Smooth muscle cell (in vitro differentiated cells): ENCODE measurements at regions not wholly inside any gene's neighbourhood (a gene's known extent, or its start where the extent isn't known, plus 50 kb on each side); places are given as distances from the start of the nearest gene placed in this dataset.
A peak's percentile ranks its signal among the peaks of the same experiment; 100 is the strongest.
"Not testable (repeated sequence)": the region's sequence is repeated elsewhere in the genome, so short reads cannot be mapped to it uniquely, and the experiment has no call there.

Source experiments
- DNase-seq: peaks from one replicate; lab custom pipeline; 2025; ENCODE audit not compliant: unreplicated experiment; lab: John Stamatoyannopoulos, UW
- H2AFZ ChIP-seq: fragments of 200-600 bp; sonication (generic); 2 replicates; pipeline ENCODE4 v1.6.0; 2016; ENCODE audit warnings: antibody characterized with exemption, low read depth, mild to moderate bottlenecking
- H3F3A ChIP-seq: fragments of 200-600 bp; sonication (generic); 2 replicates; pipeline ENCODE4 v1.6.0; 2017; ENCODE audit warnings: antibody characterized with exemption, low read depth
- H3K27ac ChIP-seq: fragments of 200-600 bp; sonication (generic); 2 replicates; pipeline ENCODE4 v1.5.1; 2016; ENCODE audit warnings: low read depth, mild to moderate bottlenecking
- H3K27me3 ChIP-seq: fragments of 200-600 bp; sonication (generic); 2 replicates; pipeline ENCODE4 v1.6.1; 2016; ENCODE audit warnings: low read depth, mild to moderate bottlenecking
- H3K36me3 ChIP-seq: fragments of 200-600 bp; sonication (generic); 2 replicates; pipeline ENCODE4 v1.5.1; 2016; ENCODE audit warnings: low read depth
- H3K4me1 ChIP-seq: fragments of 200-600 bp; sonication (generic); 2 replicates; pipeline ENCODE4 v1.5.1; 2016; ENCODE audit warnings: low read depth
- H3K4me2 ChIP-seq: fragments of 200-600 bp; sonication (generic); 2 replicates; pipeline ENCODE4 v1.6.0; 2016; ENCODE audit warnings: mild to moderate bottlenecking
- H3K4me3 ChIP-seq: fragments of 200-600 bp; sonication (generic); 2 replicates; pipeline ENCODE4 v1.5.1; 2016; ENCODE audit warnings: mild to moderate bottlenecking
- H3K79me2 ChIP-seq: fragments of 200-600 bp; sonication (generic); 2 replicates; pipeline ENCODE4 v1.6.0; 2016; ENCODE audit warnings: low read depth, mild to moderate bottlenecking
- H3K9ac ChIP-seq: fragments of 200-600 bp; sonication (generic); 2 replicates; pipeline ENCODE4 v1.6.0; 2016; ENCODE audit warnings: low read depth
- H3K9me3 ChIP-seq: fragments of 200-600 bp; sonication (generic); replicated peaks from 2 replicates; pipeline ENCODE4 v1.5.1; 2016; ENCODE audit warnings: low read depth
- H4K20me1 ChIP-seq: fragments of 200-600 bp; sonication (generic); 2 replicates; pipeline ENCODE4 v1.6.0; 2016; ENCODE audit warnings: low read depth
- CTCF ChIP-seq: fragments of 200-600 bp; sonication (generic); IDR thresholded peaks from 2 replicates; pipeline ENCODE4 v1.5.1; 2017; ENCODE audit warnings: borderline replicate concordance, mild to moderate bottlenecking, antibody characterized with exemption; ENCODE audit not compliant: insufficient read depth, poor library complexity, severe bottlenecking
- WGBS: methylation state at CpG from one replicate; pipeline ENCODE4 v1.1.7; 2016; ENCODE audit warnings: low lambda C conversion rate; 5-methylcytosine and 5-hydroxymethylcytosine counted together

- Histone ChIP-seq H3K4me3 (no peak overlapping the region), H3K9me3 (no peaks in the 10 kb centered on the region), H3K4me2 (no peak overlapping the region), H3K9ac (no peak overlapping the region), H3K27me3 (no peaks in the 10 kb centered on the region), H4K20me1 (no peaks in the 10 kb centered on the region), H2AFZ (no peak overlapping the region), H3K4me1 (no peaks in the 10 kb centered on the region), H3K79me2 (no peaks in the 10 kb centered on the region), H3K36me3 (no peaks in the 10 kb centered on the region), H3F3A (no peaks in the 10 kb centered on the region), H3K27ac (no peak overlapping the region)
- WGBS: 73% methylated on average over 6 of the region's 6 CpGs
- no peak for DNase-seq
- no peak for TF ChIP-seq CTCF
Observed at GRCh38 chr2:150803689-150804398, 316.4 kb upstream of the RND3 start.

- WGBS: 57% methylated on average over 1 of the region's 1 CpG
- Histone ChIP-seq H2AFZ (no peak overlapping the region), H3K79me2 (no peaks in the 10 kb centered on the region), H3K9ac (no peak overlapping the region), H3K27me3 (no peaks in the 10 kb centered on the region), H3F3A (no peaks in the 10 kb centered on the region), H3K27ac (no peak overlapping the region), H3K36me3 (no peaks in the 10 kb centered on the region), H3K4me2 (peak overlapping the region; percentile 35), H3K4me3 (no peak overlapping the region), H4K20me1 (no peaks in the 10 kb centered on the region), H3K4me1 (no peaks in the 10 kb centered on the region), H3K9me3 (no peaks in the 10 kb centered on the region)
- DNase-seq: no peak
- TF ChIP-seq CTCF: no peak
Observed at GRCh38 chr2:150802635-150803034, 315.2 kb upstream of the RND3 start.

- H3K4me3 ChIP-seq, H3K27ac ChIP-seq, H3K9me3 ChIP-seq, H3K27me3 ChIP-seq, H3K4me1 ChIP-seq, H3K36me3 ChIP-seq, H3F3A ChIP-seq, H3K9ac ChIP-seq, DNase-seq, H2AFZ ChIP-seq, H3K79me2 ChIP-seq, H3K4me2 ChIP-seq, H4K20me1 ChIP-seq: not testable (repeated sequence)
- WGBS: 91% methylated on average over 3 of the region's 3 CpGs
Observed at GRCh38 chr2:150796236-150796635, 308.8 kb upstream of the RND3 start.

- no peaks in the 10 kb centered on the region for H3K36me3 ChIP-seq
- H4K20me1 ChIP-seq: no peaks in the 10 kb centered on the region
- 96% methylated on average over 3 of the region's 3 CpGs for WGBS
- no peaks in the 10 kb centered on the region for H3K9me3 ChIP-seq
- H3K27me3 ChIP-seq: no peaks in the 10 kb centered on the region
- H3K27ac ChIP-seq: no peak overlapping the region
- H3K4me2 ChIP-seq: no peak overlapping the region
- H3F3A ChIP-seq: no peaks in the 10 kb centered on the region
- H3K4me1 ChIP-seq: no peaks in the 10 kb centered on the region
- no peak overlapping the region for H3K9ac ChIP-seq
- no peak for TF ChIP-seq CTCF
- no peak overlapping the region for H2AFZ ChIP-seq
- H3K79me2 ChIP-seq: no peaks in the 10 kb centered on the region
- DNase-seq: no peak
- H3K4me3 ChIP-seq: no peak overlapping the region
Observed at GRCh38 chr2:150792780-150793300, 305.4 kb upstream of the RND3 start.
